Kidney epithelial cell (primary cell): ENCODE measurements at regions not wholly inside any gene's neighbourhood (a gene's known extent, or its start where the extent isn't known, plus 50 kb on each side); places are given as distances from the start of the nearest gene placed in this dataset.

Source experiments
- DNase-seq: peaks from one replicate; pipeline ENCODE4 v3.0.0-alpha.2; 2010; ENCODE audit warnings: low read depth
- H3K27me3 ChIP-seq: 2 replicates; pipeline ENCODE4 v1.6.0; 2011; ENCODE audit warnings: low read length; ENCODE audit not compliant: control insufficient read depth, insufficient read depth
- H3K36me3 ChIP-seq: 2 replicates; pipeline ENCODE4 v1.5.1; 2011; ENCODE audit warnings: low read length; ENCODE audit not compliant: control insufficient read depth, insufficient read depth
- H3K4me3 ChIP-seq: 2 replicates; pipeline ENCODE4 v1.5.1; 2011; ENCODE audit warnings: low read depth, mild to moderate bottlenecking, control low read depth, low read length
- TF ChIP-seq, protein P1 (sequence below): IDR thresholded peaks from 2 replicates; pipeline ENCODE4 v1.5.1; 2011; ENCODE audit warnings: mild to moderate bottlenecking, moderate library complexity, low read length, control low read depth, inconsistent platforms; ENCODE audit not compliant: insufficient read depth, poor library complexity, severe bottlenecking

DNA sequence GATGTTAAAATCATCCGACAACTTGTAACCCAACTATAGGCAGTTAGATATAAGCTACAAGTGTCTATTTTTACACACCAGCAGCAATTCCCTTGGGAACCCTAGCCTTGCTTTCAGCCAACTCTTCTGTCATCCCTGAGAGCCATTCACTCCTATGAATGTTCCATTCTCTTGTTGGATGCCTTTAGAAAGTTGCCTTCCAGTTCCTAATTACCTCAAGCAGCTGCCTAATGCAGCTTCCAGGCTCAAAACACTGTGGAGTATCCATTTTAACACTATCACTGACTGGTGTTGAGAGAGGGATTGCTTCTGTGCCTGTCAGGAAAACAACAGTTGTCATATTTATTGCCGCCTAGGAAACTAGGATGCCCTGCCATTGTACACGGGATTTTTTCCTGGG lies 402.0 kb upstream of the ACVR2A start:
- Histone ChIP-seq H3K27me3 (no peaks in the 10 kb centered on the region), H3K4me3 (no peak overlapping the region), H3K36me3 (no peaks in the 10 kb centered on the region)
- DNase-seq: no peak
- TF ChIP-seq, protein P1, sequence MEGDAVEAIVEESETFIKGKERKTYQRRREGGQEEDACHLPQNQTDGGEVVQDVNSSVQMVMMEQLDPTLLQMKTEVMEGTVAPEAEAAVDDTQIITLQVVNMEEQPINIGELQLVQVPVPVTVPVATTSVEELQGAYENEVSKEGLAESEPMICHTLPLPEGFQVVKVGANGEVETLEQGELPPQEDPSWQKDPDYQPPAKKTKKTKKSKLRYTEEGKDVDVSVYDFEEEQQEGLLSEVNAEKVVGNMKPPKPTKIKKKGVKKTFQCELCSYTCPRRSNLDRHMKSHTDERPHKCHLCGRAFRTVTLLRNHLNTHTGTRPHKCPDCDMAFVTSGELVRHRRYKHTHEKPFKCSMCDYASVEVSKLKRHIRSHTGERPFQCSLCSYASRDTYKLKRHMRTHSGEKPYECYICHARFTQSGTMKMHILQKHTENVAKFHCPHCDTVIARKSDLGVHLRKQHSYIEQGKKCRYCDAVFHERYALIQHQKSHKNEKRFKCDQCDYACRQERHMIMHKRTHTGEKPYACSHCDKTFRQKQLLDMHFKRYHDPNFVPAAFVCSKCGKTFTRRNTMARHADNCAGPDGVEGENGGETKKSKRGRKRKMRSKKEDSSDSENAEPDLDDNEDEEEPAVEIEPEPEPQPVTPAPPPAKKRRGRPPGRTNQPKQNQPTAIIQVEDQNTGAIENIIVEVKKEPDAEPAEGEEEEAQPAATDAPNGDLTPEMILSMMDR: no peak

DNA sequence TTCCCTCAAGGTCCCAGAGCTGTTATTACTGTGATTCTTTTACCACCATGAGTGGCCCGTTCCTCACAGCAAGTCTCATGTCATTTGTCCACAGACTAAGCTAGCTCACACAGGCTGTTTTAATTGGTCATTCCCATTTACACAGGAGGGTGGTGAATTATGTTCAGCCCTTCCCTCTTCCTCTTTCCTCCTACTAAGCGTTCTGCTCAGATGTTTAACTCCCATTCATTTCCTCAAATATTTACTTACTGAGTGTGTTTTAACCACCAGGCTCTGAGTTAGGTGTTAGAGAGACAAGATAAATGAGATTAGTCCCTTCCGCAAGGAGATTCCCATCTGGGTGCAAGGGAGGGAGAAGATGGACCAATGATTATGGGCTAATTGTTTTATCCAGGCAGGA lies 403.6 kb upstream of the ACVR2A start:
- no peaks in the 10 kb centered on the region for H3K27me3 ChIP-seq
- DNase-seq: no peak
- TF ChIP-seq, protein P1: no peak
- no peak overlapping the region for H3K4me3 ChIP-seq
- no peaks in the 10 kb centered on the region for H3K36me3 ChIP-seq

DNA sequence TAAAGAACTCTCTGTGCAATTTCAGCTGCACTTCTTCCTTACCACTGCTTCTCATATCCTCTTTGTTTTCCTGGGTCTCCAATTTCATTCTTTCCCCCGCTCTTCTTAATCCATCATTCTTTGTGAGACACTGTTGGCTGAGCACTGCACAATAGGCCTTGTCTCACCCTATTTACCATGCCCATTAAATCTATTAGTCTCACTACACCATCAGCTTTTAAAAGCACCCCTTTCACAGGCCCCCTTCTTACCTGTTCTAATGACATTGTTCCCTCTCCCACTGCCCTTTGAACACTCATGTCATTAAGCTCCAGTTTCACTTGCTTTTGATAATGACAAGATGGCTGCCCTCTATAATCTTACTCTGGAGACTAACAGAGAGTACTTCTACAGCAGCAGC lies 404.1 kb upstream of the ACVR2A start:
- no peak overlapping the region for H3K4me3 ChIP-seq
- H3K27me3 ChIP-seq: no peaks in the 10 kb centered on the region
- no peaks in the 10 kb centered on the region for H3K36me3 ChIP-seq
- TF ChIP-seq, protein P1: no peak
- DNase-seq: no peak

DNA sequence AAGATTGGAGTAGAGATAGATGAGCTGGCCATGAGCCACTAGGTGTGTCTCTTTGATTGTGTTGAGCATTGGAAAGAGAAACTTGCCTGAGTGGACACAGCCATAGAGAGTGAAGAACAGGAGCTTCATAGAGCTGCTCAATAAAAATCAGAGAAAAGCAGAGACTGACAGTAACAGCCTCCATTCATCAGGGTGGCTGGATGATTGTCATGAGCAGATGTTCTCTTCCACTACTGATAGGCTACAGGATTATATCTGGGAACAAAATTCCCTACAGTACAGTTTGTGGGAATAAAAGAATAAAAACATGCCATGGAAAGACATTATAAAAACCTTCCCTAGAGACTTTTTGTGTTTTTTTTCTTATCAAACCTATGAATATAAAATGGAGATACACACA lies 404.8 kb upstream of the ACVR2A start:
- TF ChIP-seq, protein P1: no peak
- H3K36me3 ChIP-seq: no peaks in the 10 kb centered on the region
- no peaks in the 10 kb centered on the region for H3K27me3 ChIP-seq
- no peak overlapping the region for H3K4me3 ChIP-seq
- DNase-seq: no peak

DNA sequence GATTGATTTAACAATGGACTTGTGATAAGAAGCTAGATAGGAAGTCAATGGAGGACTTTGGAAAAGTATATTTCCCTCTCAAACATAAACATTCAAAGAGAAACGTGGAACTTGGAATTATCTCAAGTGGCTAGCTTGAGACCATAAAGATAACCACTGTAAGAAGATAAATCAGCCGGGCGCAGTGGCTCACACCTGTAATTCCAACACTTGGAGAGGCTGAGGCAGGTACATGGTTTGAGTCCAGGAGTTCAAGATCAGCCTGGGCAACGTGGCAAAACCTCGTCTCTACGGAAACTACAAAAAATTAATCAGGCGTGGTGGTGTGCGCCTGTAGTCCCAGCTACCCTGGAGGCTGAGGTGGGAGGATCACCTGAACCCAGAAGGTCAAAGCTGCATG lies 405.9 kb upstream of the ACVR2A start:
- H3K36me3 ChIP-seq: no peaks in the 10 kb centered on the region
- no peaks in the 10 kb centered on the region for H3K27me3 ChIP-seq
- H3K4me3 ChIP-seq: no peak overlapping the region
- DNase-seq: no peak
- TF ChIP-seq, protein P1: no peak

DNA sequence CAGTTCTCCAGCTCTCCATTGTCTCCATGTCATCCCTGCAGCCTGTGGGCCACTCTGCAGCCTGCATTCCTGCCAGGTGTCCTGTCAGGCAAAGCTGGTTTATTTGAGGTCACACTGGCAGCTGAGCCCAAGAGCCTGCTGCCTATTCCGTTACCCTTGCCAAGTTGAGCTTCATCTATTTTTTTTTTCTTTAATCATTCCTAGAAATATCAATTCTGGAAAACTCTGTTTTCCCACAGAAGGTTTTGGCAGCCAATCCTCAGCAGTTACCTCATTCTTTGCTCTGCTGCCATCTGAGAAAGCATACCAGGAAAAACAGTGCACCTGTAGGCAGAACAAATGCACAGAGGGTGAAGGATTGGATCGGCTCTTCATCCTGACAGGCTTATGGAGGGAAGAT lies 411.0 kb upstream of the ACVR2A start:
- TF ChIP-seq, protein P1: no peak
- no peak for DNase-seq
- Histone ChIP-seq H3K4me3 (no peak overlapping the region), H3K27me3 (no peaks in the 10 kb centered on the region), H3K36me3 (no peaks in the 10 kb centered on the region)
